Endothelial cell of umbilical vein (primary cell): ENCODE measurements at regions not wholly inside any gene's neighbourhood (a gene's known extent, or its start where the extent isn't known, plus 50 kb on each side); places are given as distances from the start of the nearest gene placed in this dataset.

Experiments used
- EZH2 ChIP-seq: IDR thresholded peaks from 2 replicates; pipeline ENCODE4 v1.6.1; 2012; ENCODE audit warnings: borderline replicate concordance, low read depth, mild to moderate bottlenecking, moderate library complexity, low read length, inconsistent platforms; ENCODE audit not compliant: severe bottlenecking
- TF ChIP-seq, protein P1 (sequence below), 2 donors: IDR thresholded peaks; 1 replicate in 1 of 2; 2 replicates in 1 of 2; pipeline ENCODE4 v1.5.1; 2011; ENCODE audit warnings: low read length in 2 of 2, mild to moderate bottlenecking in 2 of 2, moderate library complexity in 2 of 2, control low read depth in 1 of 2, inconsistent platforms in 1 of 2, low read depth in 1 of 2; ENCODE audit not compliant: insufficient read depth in 1 of 2; ENCODE audit errors: extremely low read depth in 1 of 2

- TF ChIP-seq, protein P1, sequence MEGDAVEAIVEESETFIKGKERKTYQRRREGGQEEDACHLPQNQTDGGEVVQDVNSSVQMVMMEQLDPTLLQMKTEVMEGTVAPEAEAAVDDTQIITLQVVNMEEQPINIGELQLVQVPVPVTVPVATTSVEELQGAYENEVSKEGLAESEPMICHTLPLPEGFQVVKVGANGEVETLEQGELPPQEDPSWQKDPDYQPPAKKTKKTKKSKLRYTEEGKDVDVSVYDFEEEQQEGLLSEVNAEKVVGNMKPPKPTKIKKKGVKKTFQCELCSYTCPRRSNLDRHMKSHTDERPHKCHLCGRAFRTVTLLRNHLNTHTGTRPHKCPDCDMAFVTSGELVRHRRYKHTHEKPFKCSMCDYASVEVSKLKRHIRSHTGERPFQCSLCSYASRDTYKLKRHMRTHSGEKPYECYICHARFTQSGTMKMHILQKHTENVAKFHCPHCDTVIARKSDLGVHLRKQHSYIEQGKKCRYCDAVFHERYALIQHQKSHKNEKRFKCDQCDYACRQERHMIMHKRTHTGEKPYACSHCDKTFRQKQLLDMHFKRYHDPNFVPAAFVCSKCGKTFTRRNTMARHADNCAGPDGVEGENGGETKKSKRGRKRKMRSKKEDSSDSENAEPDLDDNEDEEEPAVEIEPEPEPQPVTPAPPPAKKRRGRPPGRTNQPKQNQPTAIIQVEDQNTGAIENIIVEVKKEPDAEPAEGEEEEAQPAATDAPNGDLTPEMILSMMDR (IDR thresholded peaks at IDR 0.05; ENCODE audit: extremely low read depth in 1 of 2, insufficient read depth in 1 of 2, low read depth in 1 of 2, low read length in 2 of 2), result no peak
- no peak for TF ChIP-seq EZH2
Measured at GRCh38 chr6:144599615-144600014, 314.5 kb downstream of the UTRN start.
